ENCODE measurements at regions not wholly inside any gene's neighbourhood (a gene's known extent, or its start where the extent isn't known, plus 50 kb on each side); places are given as distances from the start of the nearest gene placed in this dataset.
"Not testable (repeated sequence)": the region's sequence is repeated elsewhere in the genome, so short reads cannot be mapped to it uniquely, and the experiment has no call there.

DNA sequence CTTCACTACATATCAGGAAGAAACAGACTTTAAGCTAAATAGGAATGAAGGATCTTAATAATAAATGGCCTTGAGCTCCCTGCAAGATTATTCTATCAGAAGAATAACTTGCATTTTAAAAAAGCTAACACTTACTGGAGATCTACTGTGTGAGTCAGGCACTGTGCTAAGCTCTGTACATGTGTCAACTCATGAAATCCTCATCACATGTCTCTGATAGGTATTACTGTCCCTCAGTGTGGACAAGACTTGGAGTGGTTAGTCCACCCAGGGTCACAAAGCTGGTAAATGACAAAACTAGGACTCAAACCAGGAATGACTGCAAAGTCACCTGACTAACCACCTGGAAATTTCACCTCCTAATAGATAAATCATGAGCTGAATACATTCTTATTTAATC is 57.1 kb upstream of the KCTD7 start:
- in situ Hi-C loops (cut with MboI; ENCODE audit: low sequenced_read_pairs) = no loop called here

DNA sequence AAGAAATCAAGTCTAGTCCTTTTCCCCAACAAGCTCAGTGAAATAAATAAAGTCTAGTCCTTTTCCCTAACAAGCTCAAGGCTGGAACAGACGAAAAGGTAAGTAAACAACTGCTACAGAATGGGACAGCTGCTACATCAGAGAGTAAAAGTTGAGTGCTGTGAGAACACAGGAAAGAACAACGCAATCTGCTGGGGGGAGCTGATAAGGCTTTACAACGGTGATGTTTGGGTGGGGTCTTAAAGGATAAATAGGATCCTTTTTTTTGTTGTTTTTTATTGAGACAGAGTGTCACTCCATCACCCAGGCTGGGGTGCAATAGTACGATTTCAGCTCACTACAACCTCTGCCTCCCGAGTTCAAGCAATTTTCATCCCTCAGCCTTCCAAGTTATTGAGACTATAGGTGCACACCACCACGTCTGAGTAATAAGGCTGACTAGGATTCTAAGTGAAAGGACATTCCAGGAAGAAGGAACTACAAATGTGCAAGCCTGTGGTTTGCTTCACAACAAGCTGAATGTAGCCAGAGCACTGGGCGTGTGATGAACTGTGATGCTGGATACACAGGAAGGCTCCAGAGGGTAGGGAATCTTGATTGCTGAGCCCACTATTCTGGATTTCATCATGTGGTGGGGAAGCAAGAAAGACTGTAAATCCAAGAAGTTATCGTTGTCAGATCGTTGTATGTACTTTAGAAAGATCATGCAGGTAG is 54.7 kb upstream of the KCTD7 start:
- in situ Hi-C loops (cut with MboI; ENCODE audit: low sequenced_read_pairs) = not testable (repeated sequence)

GRCh38 chr7:66574768-66575167 is 53.9 kb upstream of the KCTD7 start:
- in situ Hi-C loops (cut with MboI; ENCODE audit: low sequenced_read_pairs) = not testable (repeated sequence)

- in situ Hi-C loops (cut with MboI; ENCODE audit: low sequenced_read_pairs) = no loop called here
These were observed 53.3 kb upstream of the KCTD7 start for GRCh38 chr7:66575398-66575797.

GRCh38 chr7:66576646-66577045 is 52.0 kb upstream of the KCTD7 start:
- in situ Hi-C loops (cut with MboI; ENCODE audit: low sequenced_read_pairs) = no loop called here
